Natural killer cell (primary cell): ENCODE measurements at regions not wholly inside any gene's neighbourhood (a gene's known extent, or its start where the extent isn't known, plus 50 kb on each side); places are given as distances from the start of the nearest gene placed in this dataset.

Experiments
- ATAC-seq, 3 donors: fragments of 150-1000 bp in 2 of 3; fragments of 200-7000 bp in 1 of 3; cut with Tn5 transposase; 1 replicate in 1 of 3; 2 replicates in 2 of 3; pipeline ENCODE4 v1.10.0; 2021; ENCODE audit warnings: mild to moderate bottlenecking in 2 of 3, moderate library complexity in 2 of 3
- DNase-seq, 2 donors: peaks; one replicate each; pipeline versions ENCODE4 v3.0.0 to v3.0.0-alpha.2; 2013 to 2021; ENCODE audit warnings: mixed read lengths in 1 of 2
- H3K27ac ChIP-seq: one replicate; pipeline ENCODE4 v1.5.1; 2013; ENCODE audit warnings: mild to moderate bottlenecking, low read length
- H3K27me3 ChIP-seq: one replicate; pipeline ENCODE4 v1.6.1; 2013; ENCODE audit warnings: low read length; ENCODE audit not compliant: control insufficient read depth, insufficient read depth
- H3K36me3 ChIP-seq: one replicate; pipeline ENCODE4 v1.6.1; 2013; ENCODE audit warnings: low read length; ENCODE audit not compliant: control insufficient read depth, insufficient read depth
- H3K4me1 ChIP-seq: one replicate; pipeline ENCODE4 v1.6.1; 2013; ENCODE audit warnings: low read length; ENCODE audit not compliant: control insufficient read depth, insufficient read depth
- H3K4me3 ChIP-seq: one replicate; pipeline ENCODE4 v1.5.1; 2013; ENCODE audit warnings: low read length
- H3K9me3 ChIP-seq: one replicate; pipeline ENCODE4 v1.6.1; 2013; ENCODE audit warnings: low read length; ENCODE audit not compliant: control insufficient read depth, insufficient read depth
- H3K27ac Mint-ChIP-seq, 2 donors: one replicate each; pipeline ENCODE4 v1.8.0; 2022; ENCODE audit warnings: mild to moderate bottlenecking in 2 of 2, mixed read lengths in 2 of 2, moderate library complexity in 1 of 2
- H3K27me3 Mint-ChIP-seq, 2 donors: one replicate each; pipeline ENCODE4 v1.8.0; 2022; ENCODE audit warnings: low read depth in 2 of 2, mixed read lengths in 2 of 2
- H3K36me3 Mint-ChIP-seq: one replicate; pipeline ENCODE4 v1.8.0; 2022; ENCODE audit warnings: mixed read lengths
- H3K4me1 Mint-ChIP-seq, 2 donors: one replicate each; pipeline ENCODE4 v1.8.0; 2022; ENCODE audit warnings: mixed read lengths in 2 of 2
- H3K4me3 Mint-ChIP-seq: one replicate; pipeline ENCODE4 v1.8.0; 2022; ENCODE audit warnings: mild to moderate bottlenecking, moderate library complexity, mixed read lengths
- H3K9me3 Mint-ChIP-seq, 2 donors: one replicate each; pipeline ENCODE4 v1.8.0; 2022; ENCODE audit warnings: mixed read lengths in 2 of 2
- CTCF ChIP-seq: fragments of 200-600 bp; IDR thresholded peaks from one replicate; pipeline ENCODE4 v1.8.0; 2022; ENCODE audit warnings: antibody characterized with exemption
- WGBS: methylation state at CpG from one replicate; pipeline ENCODE4 v1.1.7; 2013; ENCODE audit warnings: missing lambda C conversion rate; ENCODE audit not compliant: insufficient coverage; 5-methylcytosine and 5-hydroxymethylcytosine counted together
- intact Hi-C: fragments of 100-400 bp; cut with micrococcal nuclease; formaldehyde crosslinking; loops from one replicate; pipeline ENCODE4 v1.14.2; 2022

DNA sequence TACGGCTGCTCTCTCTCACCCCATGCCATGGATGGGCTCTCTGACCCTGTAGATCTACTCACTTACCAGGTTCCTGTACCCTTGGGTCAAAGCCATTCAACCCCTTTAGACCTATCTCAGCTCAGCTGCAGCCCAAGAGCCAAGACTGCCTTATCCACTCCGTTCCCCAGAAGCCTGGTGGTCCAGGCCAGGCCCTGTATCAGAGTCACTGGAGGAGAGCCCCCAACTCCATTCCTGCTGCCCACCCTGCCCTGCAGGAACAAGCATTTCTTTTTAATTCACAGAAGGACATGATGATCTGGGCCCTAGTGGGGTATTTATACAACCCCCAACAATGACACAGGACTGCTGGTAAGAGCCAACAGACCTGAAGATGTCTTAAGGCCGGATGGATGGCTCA lies 76.8 kb downstream of the AIPL1 start:
- peaks cover 11 to 51% of the 10 kb centered on the region in 2 donors for H3K27me3 Mint-ChIP-seq
- Histone ChIP-seq H3K4me3 (no peak overlapping the region), H3K4me1 (no peaks in the 10 kb centered on the region), H3K9me3 (no peaks in the 10 kb centered on the region), H3K27me3 (peaks cover 4% of the 10 kb centered on the region), H3K27ac (no peak overlapping the region), H3K36me3 (no peaks in the 10 kb centered on the region)
- no peak for DNase-seq
- H3K27ac Mint-ChIP-seq = no peak overlapping the region
- no peak for ATAC-seq
- intact Hi-C loops = no loop called here
- WGBS = 81% methylated on average over 3 of the region's 3 CpGs
- H3K4me3 Mint-ChIP-seq = no peak overlapping the region
- H3K36me3 Mint-ChIP-seq = no peaks in the 10 kb centered on the region
- H3K4me1 Mint-ChIP-seq = no peaks in the 10 kb centered on the region
- no peak for TF ChIP-seq CTCF
- no peaks in the 10 kb centered on the region for H3K9me3 Mint-ChIP-seq

GRCh38 chr17:6356562-6356961 lies 78.4 kb downstream of the AIPL1 start:
- Mint-ChIP-seq H3K4me1 (no peaks in the 10 kb centered on the region), H3K4me3 (no peak overlapping the region), H3K36me3 (no peaks in the 10 kb centered on the region), H3K9me3 (no peaks in the 10 kb centered on the region), H3K27me3 (peaks cover 4 to 58% of the 10 kb centered on the region in 2 donors), H3K27ac (no peak overlapping the region)
- no peaks in the 10 kb centered on the region for H3K9me3 ChIP-seq
- peaks cover 2% of the 10 kb centered on the region for H3K27me3 ChIP-seq
- no peak for TF ChIP-seq CTCF
- no peak overlapping the region for H3K4me3 ChIP-seq
- H3K36me3 ChIP-seq = no peaks in the 10 kb centered on the region
- intact Hi-C loops = no loop called here
- no peak for DNase-seq
- ATAC-seq = no peak
- H3K27ac ChIP-seq = no peak overlapping the region
- H3K4me1 ChIP-seq = no peaks in the 10 kb centered on the region
- WGBS = 82% methylated on average over 4 of the region's 4 CpGs

DNA sequence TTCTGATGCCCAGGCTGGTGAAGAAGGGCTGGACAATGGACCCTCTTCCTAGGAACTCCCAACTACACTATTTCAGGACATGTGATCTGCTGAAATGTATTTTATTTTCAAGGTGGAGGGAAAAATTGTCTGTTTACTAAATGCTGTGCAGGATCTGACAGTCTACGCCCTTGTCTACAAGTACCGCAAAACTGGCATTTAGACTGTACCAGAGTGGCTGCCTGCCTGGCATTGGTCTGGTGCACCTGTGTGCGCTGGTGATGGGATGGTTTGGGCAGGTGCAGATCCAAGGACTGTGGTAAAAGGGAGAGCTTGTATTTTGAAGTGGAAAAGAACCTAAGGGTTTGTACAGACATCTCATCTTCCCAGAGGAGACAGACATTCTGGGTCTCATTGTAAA lies 79.7 kb downstream of the AIPL1 start:
- no peaks in the 10 kb centered on the region for H3K9me3 Mint-ChIP-seq
- Histone ChIP-seq H3K36me3 (no peaks in the 10 kb centered on the region), H3K9me3 (no peaks in the 10 kb centered on the region), H3K4me1 (no peaks in the 10 kb centered on the region), H3K4me3 (no peak overlapping the region), H3K27ac (no peak overlapping the region), H3K27me3 (peaks cover under 1% of the 10 kb centered on the region)
- intact Hi-C loops = no loop called here
- DNase-seq (no peak), ATAC-seq (no peak)
- TF ChIP-seq CTCF = no peak
- H3K4me3 Mint-ChIP-seq = no peak overlapping the region
- 94% methylated on average over 3 of the region's 3 CpGs for WGBS
- no peak overlapping the region for H3K27ac Mint-ChIP-seq
- no peaks in the 10 kb centered on the region for H3K36me3 Mint-ChIP-seq
- H3K27me3 Mint-ChIP-seq = peaks cover 7 to 50% of the 10 kb centered on the region in 2 donors
- no peaks in the 10 kb centered on the region for H3K4me1 Mint-ChIP-seq

- H3K4me3 Mint-ChIP-seq = no peak overlapping the region
- no peak for DNase-seq
- no peaks in the 10 kb centered on the region for H3K4me1 ChIP-seq
- WGBS = 82% methylated on average over 5 of the region's 6 CpGs
- intact Hi-C loops = no loop called here
- TF ChIP-seq CTCF = no peak
- ATAC-seq = no peak
- peaks cover 4 to 46% of the 10 kb centered on the region in 2 donors for H3K27me3 Mint-ChIP-seq
- H3K4me1 Mint-ChIP-seq = no peaks in the 10 kb centered on the region
- no peaks in the 10 kb centered on the region for H3K36me3 ChIP-seq
- H3K36me3 Mint-ChIP-seq = no peaks in the 10 kb centered on the region
- no peaks in the 10 kb centered on the region for H3K27me3 ChIP-seq
- no peak overlapping the region for H3K4me3 ChIP-seq
- H3K9me3 ChIP-seq = no peaks in the 10 kb centered on the region
- H3K27ac Mint-ChIP-seq = no peak overlapping the region
- no peaks in the 10 kb centered on the region for H3K9me3 Mint-ChIP-seq
- H3K27ac ChIP-seq = no peak overlapping the region
These were observed 81.9 kb downstream of the AIPL1 start for GRCh38 chr17:6352801-6353560.
